ENCODE measurements at regions not wholly inside any gene's neighbourhood (a gene's known extent, or its start where the extent isn't known, plus 50 kb on each side); places are given as distances from the start of the nearest gene placed in this dataset.

- TF ChIP-seq POLR2A (IDR thresholded peaks at IDR 0.05; ENCODE audit: low read depth) (no peak), CTCF (IDR thresholded peaks at IDR 0.05) (no peak), POLR2AphosphoS5 (IDR thresholded peaks at IDR 0.05) (no peak), EP300 (IDR thresholded peaks at IDR 0.05) (no peak)
Measured at GRCh38 chr9:18382243-18382642, 91.7 kb upstream of the ADAMTSL1 start.
